ENCODE measurements at regions not wholly inside any gene's neighbourhood (a gene's known extent, or its start where the extent isn't known, plus 50 kb on each side); places are given as distances from the start of the nearest gene placed in this dataset.

- Histone ChIP-seq H3K4me1 (ENCODE audit: insufficient read depth, low read length) (no peaks in the 10 kb centered on the region), H3K23me2 (ENCODE audit: insufficient read length, low read depth, low read length, poor library complexity, severe bottlenecking) (no peaks in the 10 kb centered on the region), H2BK5ac (ENCODE audit: insufficient read length, low read length) (no peak overlapping the region), H3K27me3 (ENCODE audit: insufficient read depth, low read length) (no peaks in the 10 kb centered on the region), H4K8ac (replicated peaks; ENCODE audit: insufficient read length, low read depth, low read length) (no peak overlapping the region), H2AK5ac (ENCODE audit: insufficient read length, low read length) (no peak overlapping the region), H2BK120ac (ENCODE audit: low read depth, low read length, poor library complexity, severe bottlenecking) (no peak overlapping the region), H2AFZ (ENCODE audit: low read length) (no peak overlapping the region), H3K23ac (ENCODE audit: insufficient read length, low read depth, low read length) (no peak overlapping the region), H4K5ac (ENCODE audit: insufficient read length, low read depth, low read length) (no peak overlapping the region), H3T11ph (ENCODE audit: low read length) (no peak overlapping the region), H3K79me1 (ENCODE audit: insufficient read depth, low read depth, low read length, poor library complexity, severe bottlenecking) (no peaks in the 10 kb centered on the region), H3K27ac (ENCODE audit: insufficient read length, low read depth, low read length) (no peak overlapping the region), H3K14ac (ENCODE audit: insufficient read depth, low read length) (no peak overlapping the region), H3K18ac (ENCODE audit: insufficient read length, low read depth, low read length) (no peak overlapping the region), H2BK12ac (ENCODE audit: insufficient read length, low read depth, low read length) (no peak overlapping the region), H4K91ac (ENCODE audit: insufficient read length, low read depth, low read length) (no peak overlapping the region), H3K56ac (ENCODE audit: insufficient read length, low read depth, low read length) (no peak overlapping the region), H3K79me2 (ENCODE audit: insufficient read depth, low read length) (no peaks in the 10 kb centered on the region), H3K9me3 (ENCODE audit: control insufficient read depth, low read depth, low read length) (no peaks in the 10 kb centered on the region), H3K4me2 (ENCODE audit: insufficient read depth, insufficient read length, low read length) (no peak overlapping the region), H4K20me1 (ENCODE audit: control insufficient read depth, insufficient read depth, insufficient read length) (no peaks in the 10 kb centered on the region), H3K9ac (ENCODE audit: extremely low read depth, insufficient read length, low read length) (no peak overlapping the region), H2BK15ac (ENCODE audit: low read depth, low read length) (no peak overlapping the region), H3K4ac (ENCODE audit: low read depth, low read length) (no peak overlapping the region), H2BK20ac (ENCODE audit: low read depth, low read length, poor library complexity, severe bottlenecking) (no peak overlapping the region)
- DNase-seq: no peak
- no CpG with 5 or more reads among the region's 1 CpG for WGBS (ENCODE audit: extremely low coverage, insufficient read length, low lambda C conversion rate)
- H3K27me3 Mint-ChIP-seq (ENCODE audit: low read depth): peaks cover 7% of the 10 kb centered on the region; the same call in 1 of the 2 replicates
- no peaks in the 10 kb centered on the region for H3K4me1 Mint-ChIP-seq
- TF ChIP-seq, protein P1, sequence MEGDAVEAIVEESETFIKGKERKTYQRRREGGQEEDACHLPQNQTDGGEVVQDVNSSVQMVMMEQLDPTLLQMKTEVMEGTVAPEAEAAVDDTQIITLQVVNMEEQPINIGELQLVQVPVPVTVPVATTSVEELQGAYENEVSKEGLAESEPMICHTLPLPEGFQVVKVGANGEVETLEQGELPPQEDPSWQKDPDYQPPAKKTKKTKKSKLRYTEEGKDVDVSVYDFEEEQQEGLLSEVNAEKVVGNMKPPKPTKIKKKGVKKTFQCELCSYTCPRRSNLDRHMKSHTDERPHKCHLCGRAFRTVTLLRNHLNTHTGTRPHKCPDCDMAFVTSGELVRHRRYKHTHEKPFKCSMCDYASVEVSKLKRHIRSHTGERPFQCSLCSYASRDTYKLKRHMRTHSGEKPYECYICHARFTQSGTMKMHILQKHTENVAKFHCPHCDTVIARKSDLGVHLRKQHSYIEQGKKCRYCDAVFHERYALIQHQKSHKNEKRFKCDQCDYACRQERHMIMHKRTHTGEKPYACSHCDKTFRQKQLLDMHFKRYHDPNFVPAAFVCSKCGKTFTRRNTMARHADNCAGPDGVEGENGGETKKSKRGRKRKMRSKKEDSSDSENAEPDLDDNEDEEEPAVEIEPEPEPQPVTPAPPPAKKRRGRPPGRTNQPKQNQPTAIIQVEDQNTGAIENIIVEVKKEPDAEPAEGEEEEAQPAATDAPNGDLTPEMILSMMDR (conservative IDR thresholded peaks at IDR 0.05): no peak
- no peak overlapping the region for H3K4me3 Mint-ChIP-seq
- no peaks in the 10 kb centered on the region; a peak in 1 of 5 replicates for H3K9me3 Mint-ChIP-seq
- H3K27ac Mint-ChIP-seq: no peak overlapping the region
- H3K36me3 Mint-ChIP-seq (ENCODE audit: insufficient read depth in 1 of 3, low read depth in 3 of 3): no peaks in the 10 kb centered on the region
Observed at GRCh38 chr12:14058717-14059116, 77.3 kb upstream of the GRIN2B start.
